ENCODE measurements at regions not wholly inside any gene's neighbourhood (a gene's known extent, or its start where the extent isn't known, plus 50 kb on each side); places are given as distances from the start of the nearest gene placed in this dataset.

DNA sequence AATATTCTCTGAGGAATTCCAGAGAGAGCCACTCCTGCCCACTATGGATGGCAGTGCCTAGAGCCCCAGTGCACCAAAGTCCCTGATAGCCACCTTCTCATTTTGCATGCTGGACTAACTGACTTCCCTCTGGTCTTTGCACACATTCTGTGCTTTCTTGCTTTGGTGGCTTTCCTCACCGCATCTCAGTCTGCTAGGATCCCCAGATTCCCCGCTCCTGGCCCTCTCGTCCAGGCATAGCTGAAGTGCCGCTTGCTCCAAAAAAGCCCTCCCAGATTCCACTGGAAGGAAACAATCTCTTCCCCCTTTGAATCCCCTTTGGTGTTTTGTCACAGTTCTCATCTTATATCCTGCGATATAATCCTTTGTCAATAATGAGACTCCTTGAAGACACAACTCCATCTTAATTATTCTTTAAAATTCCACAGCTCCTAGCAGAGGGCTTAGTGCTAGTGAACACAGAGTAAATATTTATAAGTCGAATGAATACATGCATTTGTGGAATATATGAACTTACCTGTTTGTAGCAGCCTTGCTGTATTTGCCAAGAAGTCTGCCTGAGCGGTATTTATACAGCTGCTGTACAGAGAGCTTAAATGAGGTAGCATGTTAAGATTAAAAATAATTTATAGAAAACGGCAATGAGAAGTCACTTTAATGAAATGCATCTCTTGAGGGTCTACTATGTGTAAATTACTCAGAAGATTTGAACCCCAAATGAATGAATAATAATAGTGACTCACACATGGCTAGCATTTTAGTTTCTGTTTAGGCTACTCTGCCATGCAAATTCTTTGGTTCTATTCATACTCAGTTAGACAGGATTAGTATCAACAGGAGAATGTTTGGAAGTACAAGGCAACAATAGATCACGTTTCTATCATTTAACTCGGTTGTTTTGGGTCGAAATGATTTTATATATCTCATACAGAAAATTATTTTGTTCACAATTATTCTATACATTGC is 421.9 kb upstream of the TENM3 start:
- TF ChIP-seq, protein P1, sequence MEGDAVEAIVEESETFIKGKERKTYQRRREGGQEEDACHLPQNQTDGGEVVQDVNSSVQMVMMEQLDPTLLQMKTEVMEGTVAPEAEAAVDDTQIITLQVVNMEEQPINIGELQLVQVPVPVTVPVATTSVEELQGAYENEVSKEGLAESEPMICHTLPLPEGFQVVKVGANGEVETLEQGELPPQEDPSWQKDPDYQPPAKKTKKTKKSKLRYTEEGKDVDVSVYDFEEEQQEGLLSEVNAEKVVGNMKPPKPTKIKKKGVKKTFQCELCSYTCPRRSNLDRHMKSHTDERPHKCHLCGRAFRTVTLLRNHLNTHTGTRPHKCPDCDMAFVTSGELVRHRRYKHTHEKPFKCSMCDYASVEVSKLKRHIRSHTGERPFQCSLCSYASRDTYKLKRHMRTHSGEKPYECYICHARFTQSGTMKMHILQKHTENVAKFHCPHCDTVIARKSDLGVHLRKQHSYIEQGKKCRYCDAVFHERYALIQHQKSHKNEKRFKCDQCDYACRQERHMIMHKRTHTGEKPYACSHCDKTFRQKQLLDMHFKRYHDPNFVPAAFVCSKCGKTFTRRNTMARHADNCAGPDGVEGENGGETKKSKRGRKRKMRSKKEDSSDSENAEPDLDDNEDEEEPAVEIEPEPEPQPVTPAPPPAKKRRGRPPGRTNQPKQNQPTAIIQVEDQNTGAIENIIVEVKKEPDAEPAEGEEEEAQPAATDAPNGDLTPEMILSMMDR (IDR thresholded peaks at IDR 0.05), result no peak
- TF ChIP-seq POLR2A (IDR thresholded peaks at IDR 0.05), result no peak
- 70 to 77% (median 72%) methylated on average over 11 of the region's 11 CpGs for WGBS, 4 donors
- intact Hi-C loops (cut with DNase I), result no loop called here
- H3K27me3 ChIP-seq, result peaks cover 0 to 15% (median 0%) of the 10 kb centered on the region in 9 donors
- H3K9me3 ChIP-seq, result no peaks in the 10 kb centered on the region
- H3K27ac ChIP-seq, result no peak overlapping the region
- no peak for DNase-seq
- no peak overlapping the region for H3K4me3 ChIP-seq
- H3K36me3 ChIP-seq, result no peaks in the 10 kb centered on the region
- no peak for ATAC-seq
- H3K4me1 ChIP-seq, result no peaks in the 10 kb centered on the region

DNA sequence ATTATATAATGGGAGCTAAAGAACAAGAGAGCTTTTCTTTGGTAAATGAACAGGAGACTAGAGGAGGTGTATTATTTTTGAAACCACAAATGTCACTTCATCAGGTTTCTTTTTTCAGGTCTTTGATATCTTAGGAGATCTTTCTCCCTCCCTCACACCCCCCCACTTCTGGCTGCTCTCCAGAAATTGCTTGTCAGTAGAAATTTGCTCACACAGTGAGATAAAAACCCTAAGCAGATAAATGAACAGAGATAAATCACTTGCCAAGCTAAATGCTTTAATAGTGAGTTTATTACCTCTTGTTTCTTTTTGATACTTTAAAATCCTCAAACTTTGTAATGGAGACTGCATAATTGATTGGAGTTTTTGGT is 421.2 kb upstream of the TENM3 start:
- no peak for TF ChIP-seq POLR2A (IDR thresholded peaks at IDR 0.05)
- TF ChIP-seq, protein P1 (IDR thresholded peaks at IDR 0.05), result no peak
- Histone ChIP-seq H3K4me1 (no peaks in the 10 kb centered on the region), H3K27ac (no peak overlapping the region), H3K36me3 (no peaks in the 10 kb centered on the region), H3K9me3 (no peaks in the 10 kb centered on the region), H3K4me3 (no peak overlapping the region), H3K27me3 (peaks cover 0 to 19% (median 0%) of the 10 kb centered on the region in 9 donors)
- ATAC-seq (no peak), DNase-seq (no peak)
- intact Hi-C loops (cut with DNase I), result no loop called here

- ATAC-seq (no peak), DNase-seq (no peak)
- Histone ChIP-seq H3K27ac (no peak overlapping the region), H3K4me3 (no peak overlapping the region), H3K4me1 (no peaks in the 10 kb centered on the region), H3K36me3 (no peaks in the 10 kb centered on the region), H3K9me3 (no peaks in the 10 kb centered on the region), H3K27me3 (peaks cover 0 to 20% (median 0%) of the 10 kb centered on the region in 9 donors)
- 16 to 26% (median 19%) methylated on average over 1 of the region's 1 CpG for WGBS, 4 donors
- intact Hi-C loops (cut with DNase I), result no loop called here
- TF ChIP-seq, protein P1 (IDR thresholded peaks at IDR 0.05), result no peak
- TF ChIP-seq POLR2A (IDR thresholded peaks at IDR 0.05), result no peak
These were observed 420.0 kb upstream of the TENM3 start for GRCh38 chr4:181823183-181823582.

- peaks cover 0 to 20% (median 0%) of the 10 kb centered on the region in 9 donors for H3K27me3 ChIP-seq
- DNase-seq, result no peak
- no peaks in the 10 kb centered on the region for H3K9me3 ChIP-seq
- ATAC-seq, result peak in 1 of 4 donors; percentile 56
- H3K27ac ChIP-seq, result no peak overlapping the region
- no peaks in the 10 kb centered on the region for H3K36me3 ChIP-seq
- TF ChIP-seq POLR2A (IDR thresholded peaks at IDR 0.05), result no peak
- TF ChIP-seq, protein P1 (IDR thresholded peaks at IDR 0.05), result no peak
- 42 to 64% (median 50%) methylated on average over 3 of the region's 3 CpGs for WGBS, 4 donors
- no peaks in the 10 kb centered on the region for H3K4me1 ChIP-seq
- intact Hi-C loops (cut with DNase I), result no loop called here
- no peak overlapping the region for H3K4me3 ChIP-seq
These were observed 419.6 kb upstream of the TENM3 start for GRCh38 chr4:181823645-181824044.

All from heart left ventricle (tissue), 16 donors.